LNCaP clone FGC (cell line): ENCODE measurements at regions not wholly inside any gene's neighbourhood (a gene's known extent, or its start where the extent isn't known, plus 50 kb on each side); places are given as distances from the start of the nearest gene placed in this dataset.

ENCODE experiments used
- DNase-seq: peaks from one replicate; pipeline ENCODE4 v3.0.0-alpha.2; 2011; ENCODE audit warnings: low read depth
- H3K4me3 ChIP-seq: 2 replicates; pipeline ENCODE4 v1.5.1; 2011; ENCODE audit warnings: mild to moderate bottlenecking, low read depth, low read length, control low read depth
- TF ChIP-seq, protein P1 (sequence below): IDR thresholded peaks from 2 replicates; pipeline ENCODE4 v1.5.1; 2012; ENCODE audit warnings: mild to moderate bottlenecking; ENCODE audit not compliant: control insufficient read depth, insufficient read depth; ENCODE audit errors: extremely low read depth

DNA sequence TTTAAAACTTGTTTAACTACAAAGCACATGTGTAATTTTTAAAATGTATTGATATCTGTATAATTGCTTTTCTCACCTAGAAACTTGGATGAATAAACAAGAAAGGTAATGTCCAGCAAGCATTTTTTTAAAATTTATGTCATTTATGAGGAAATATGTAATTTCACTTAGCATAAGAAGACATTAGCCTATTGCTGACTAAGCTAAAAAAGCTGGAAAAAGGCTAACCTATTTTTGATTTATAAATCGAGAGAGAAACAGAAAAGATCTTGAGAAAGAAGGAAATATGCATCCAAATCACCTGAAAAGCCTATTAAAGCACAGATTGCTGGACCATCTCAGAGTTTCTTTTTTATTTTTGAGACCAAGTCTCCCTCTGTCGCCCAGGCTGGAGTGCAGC lies 1181.3 kb downstream of the SLITRK1 start:
- TF ChIP-seq, protein P1, sequence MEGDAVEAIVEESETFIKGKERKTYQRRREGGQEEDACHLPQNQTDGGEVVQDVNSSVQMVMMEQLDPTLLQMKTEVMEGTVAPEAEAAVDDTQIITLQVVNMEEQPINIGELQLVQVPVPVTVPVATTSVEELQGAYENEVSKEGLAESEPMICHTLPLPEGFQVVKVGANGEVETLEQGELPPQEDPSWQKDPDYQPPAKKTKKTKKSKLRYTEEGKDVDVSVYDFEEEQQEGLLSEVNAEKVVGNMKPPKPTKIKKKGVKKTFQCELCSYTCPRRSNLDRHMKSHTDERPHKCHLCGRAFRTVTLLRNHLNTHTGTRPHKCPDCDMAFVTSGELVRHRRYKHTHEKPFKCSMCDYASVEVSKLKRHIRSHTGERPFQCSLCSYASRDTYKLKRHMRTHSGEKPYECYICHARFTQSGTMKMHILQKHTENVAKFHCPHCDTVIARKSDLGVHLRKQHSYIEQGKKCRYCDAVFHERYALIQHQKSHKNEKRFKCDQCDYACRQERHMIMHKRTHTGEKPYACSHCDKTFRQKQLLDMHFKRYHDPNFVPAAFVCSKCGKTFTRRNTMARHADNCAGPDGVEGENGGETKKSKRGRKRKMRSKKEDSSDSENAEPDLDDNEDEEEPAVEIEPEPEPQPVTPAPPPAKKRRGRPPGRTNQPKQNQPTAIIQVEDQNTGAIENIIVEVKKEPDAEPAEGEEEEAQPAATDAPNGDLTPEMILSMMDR: no peak
- no peak for DNase-seq

DNA sequence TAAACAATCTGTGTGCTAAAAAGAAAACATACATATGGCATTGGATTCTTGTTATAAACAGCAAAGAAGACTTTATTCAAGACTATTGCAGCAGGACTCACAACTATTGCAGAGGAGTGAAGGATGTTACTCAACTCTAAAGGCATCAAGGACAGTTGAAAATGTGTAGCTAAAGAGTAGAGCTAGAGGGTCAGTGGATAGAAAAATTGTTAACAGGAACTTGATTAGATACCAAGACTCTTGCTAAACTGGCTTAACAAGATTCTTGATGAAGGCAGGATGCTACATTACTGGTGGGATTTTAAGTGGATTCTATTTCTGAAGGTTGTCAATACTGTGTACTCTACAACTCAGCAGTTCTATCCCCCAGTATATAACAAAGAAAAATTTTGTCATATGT lies 1183.3 kb downstream of the SLITRK1 start:
- no peak for DNase-seq
- TF ChIP-seq, protein P1: no peak

More for the DNA sequence above, 1181.3 kb downstream of the SLITRK1 start:
- no peak overlapping the region for H3K4me3 ChIP-seq

DNA sequence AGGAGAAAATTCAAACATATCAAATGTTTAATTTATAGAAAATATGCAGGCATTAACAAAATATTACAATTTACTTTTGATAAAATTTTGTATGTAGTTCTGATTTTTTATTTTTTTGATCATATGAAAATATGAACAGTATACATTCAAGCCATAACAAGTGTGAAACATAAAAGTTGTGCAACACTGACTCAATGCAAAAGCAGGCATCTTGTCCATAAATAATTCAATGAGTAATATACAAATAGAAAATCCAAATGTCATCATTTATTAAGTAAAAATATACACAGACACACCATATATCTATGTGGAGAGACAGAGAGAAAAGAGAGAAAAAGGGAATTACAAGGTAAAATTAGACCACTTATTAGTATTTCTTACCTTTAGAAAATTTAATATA lies 1183.9 kb downstream of the SLITRK1 start:
- TF ChIP-seq, protein P1: no peak
- H3K4me3 ChIP-seq: no peak overlapping the region
- DNase-seq: no peak

More for the DNA sequence above, 1183.3 kb downstream of the SLITRK1 start:
- H3K4me3 ChIP-seq: no peak overlapping the region

DNA sequence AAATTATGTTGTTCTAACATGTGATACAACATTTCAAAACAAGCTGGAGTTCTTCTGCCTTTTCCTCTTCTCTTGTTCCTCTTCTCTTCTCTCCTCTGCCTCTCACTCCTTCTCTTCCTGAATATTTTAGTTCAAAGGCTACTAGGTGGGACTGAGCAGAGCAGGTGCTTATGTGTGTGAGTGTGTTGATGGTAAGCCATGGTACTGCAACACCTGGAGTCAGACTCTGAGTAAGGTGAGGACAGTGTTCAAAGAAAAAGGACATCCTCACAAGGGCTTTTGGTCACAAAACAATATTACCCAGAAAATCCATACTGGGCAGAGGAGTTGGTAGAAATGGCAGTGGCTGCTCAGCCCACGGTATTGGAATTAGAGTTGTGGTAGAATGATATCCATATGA lies 1188.7 kb downstream of the SLITRK1 start:
- TF ChIP-seq, protein P1: no peak
- no peak overlapping the region for H3K4me3 ChIP-seq
- no peak for DNase-seq

DNA sequence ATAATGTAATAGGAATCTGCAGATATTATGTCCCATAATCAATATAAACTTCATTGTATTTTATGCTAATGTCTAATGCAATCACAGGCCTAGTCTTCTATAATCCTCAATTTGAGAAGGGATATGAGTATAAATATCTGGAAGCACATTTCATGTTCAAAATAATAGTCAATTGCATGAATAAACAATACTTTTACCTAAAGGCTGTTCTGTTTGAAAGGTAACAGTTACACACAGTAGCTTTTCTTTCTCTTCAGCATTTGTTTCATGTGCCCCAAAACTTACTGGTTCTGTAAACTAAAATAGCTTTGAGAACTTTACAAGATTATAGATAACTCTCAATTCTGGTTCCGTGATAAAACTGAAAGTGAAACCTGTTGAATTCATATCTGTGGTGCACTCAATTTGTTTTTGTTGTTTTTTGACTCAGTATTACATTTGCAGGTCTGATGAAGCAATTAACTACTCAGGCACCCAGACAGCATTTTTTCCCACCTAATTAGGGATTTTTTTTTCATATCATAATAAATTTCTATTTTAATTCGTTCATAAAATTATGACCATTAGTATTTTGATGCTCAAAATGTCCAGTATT lies 1193.8 kb downstream of the SLITRK1 start:
- H3K4me3 ChIP-seq: peak overlapping the region; percentile 23
- DNase-seq: no peak
- TF ChIP-seq, protein P1: no peak

DNA sequence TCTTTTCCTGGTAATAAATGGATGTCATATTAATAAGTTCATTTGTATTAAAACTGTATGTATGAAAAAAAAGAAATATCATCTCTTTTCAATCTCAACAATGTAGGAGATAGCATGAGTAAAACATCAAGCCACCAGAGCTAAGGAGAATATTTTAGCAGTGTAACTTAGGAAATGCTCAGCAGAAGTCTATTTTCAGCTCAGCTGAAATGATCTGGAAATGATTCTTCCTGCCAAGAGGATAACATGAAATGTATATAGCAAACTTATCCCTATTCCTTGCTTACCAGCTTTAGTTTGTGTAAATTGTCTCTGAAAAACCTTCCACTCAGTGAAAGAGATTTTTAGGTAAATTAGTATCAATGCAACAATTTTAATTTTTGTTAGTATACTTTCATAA lies 1194.4 kb downstream of the SLITRK1 start:
- TF ChIP-seq, protein P1: no peak
- no peak for DNase-seq
- no peak overlapping the region for H3K4me3 ChIP-seq

DNA sequence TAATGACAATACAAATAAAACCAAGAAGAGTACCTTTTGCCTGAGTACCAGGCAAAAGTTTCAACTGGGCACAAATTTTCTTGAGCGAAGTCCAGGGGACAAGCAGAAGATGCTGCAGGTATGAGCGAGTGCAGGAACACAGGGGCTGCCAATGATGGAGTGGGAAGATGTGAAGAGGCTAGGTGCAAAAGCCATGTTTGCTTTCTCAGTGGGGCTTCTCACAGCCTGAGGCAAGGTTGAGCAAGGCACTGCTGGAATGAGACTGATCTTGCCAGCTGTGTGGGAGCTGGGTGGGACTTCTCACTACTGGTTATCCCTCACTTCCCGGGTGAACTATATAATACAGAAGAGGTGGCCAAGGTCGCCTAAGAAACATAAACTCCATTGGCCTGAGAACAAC lies 1200.7 kb downstream of the SLITRK1 start:
- DNase-seq: no peak
- TF ChIP-seq, protein P1: no peak
- H3K4me3 ChIP-seq: no peak overlapping the region
